Ammon's horn (tissue), 1 donor: ENCODE measurements at regions not wholly inside any gene's neighbourhood (a gene's known extent, or its start where the extent isn't known, plus 50 kb on each side); places are given as distances from the start of the nearest gene placed in this dataset.
A peak's percentile ranks its signal among the peaks of the same experiment; 100 is the strongest.

Source experiments
- DNase-seq: peaks from one replicate; pipeline ENCODE4 v3.0.0-alpha.2; 2016; ENCODE audit warnings: low spot score

GRCh38 chr3:76346690-76347089 is 561.3 kb upstream of the ZNF717 start:
- no peak for DNase-seq

GRCh38 chr3:76349715-76350480 is 564.5 kb upstream of the ZNF717 start:
- DNase-seq = no peak

GRCh38 chr3:76352051-76352450 is 566.7 kb upstream of the ZNF717 start:
- no peak for DNase-seq

GRCh38 chr3:76352511-76353284 is 567.3 kb upstream of the ZNF717 start:
- no peak for DNase-seq

GRCh38 chr3:76353683-76354082 is 568.3 kb upstream of the ZNF717 start:
- no peak for DNase-seq

- no peak for DNase-seq
Observed at GRCh38 chr3:76361010-76361409, 575.7 kb upstream of the ZNF717 start.

GRCh38 chr3:76362643-76363042 is 577.3 kb upstream of the ZNF717 start:
- DNase-seq = no peak

GRCh38 chr3:76365275-76365674 is 579.9 kb upstream of the ZNF717 start:
- DNase-seq = no peak

GRCh38 chr3:76367281-76367680 is 581.9 kb upstream of the ZNF717 start:
- DNase-seq = no peak

GRCh38 chr3:76369170-76369569 is 583.8 kb upstream of the ZNF717 start:
- DNase-seq = peak; percentile 34

- DNase-seq = no peak
Observed at GRCh38 chr3:76370749-76371520, 585.6 kb upstream of the ZNF717 start.

- no peak for DNase-seq
Observed at GRCh38 chr3:76372497-76372896, 587.1 kb upstream of the ZNF717 start.

- no peak for DNase-seq
Observed at GRCh38 chr3:76377074-76377473, 591.7 kb upstream of the ZNF717 start.

- no peak for DNase-seq
Observed at GRCh38 chr3:76378789-76379188, 593.4 kb upstream of the ZNF717 start.

GRCh38 chr3:76383781-76384180 is 598.4 kb upstream of the ZNF717 start:
- DNase-seq = peak; percentile 52

GRCh38 chr3:76387000-76387399 is 601.7 kb upstream of the ZNF717 start:
- no peak for DNase-seq

- DNase-seq = no peak
Observed at GRCh38 chr3:76400141-76400540, 614.8 kb upstream of the ZNF717 start.

- no peak for DNase-seq
Observed at GRCh38 chr3:76402926-76403325, 617.6 kb upstream of the ZNF717 start.

- peak; percentile 8 for DNase-seq
Observed at GRCh38 chr3:76403556-76403955, 618.2 kb upstream of the ZNF717 start.

GRCh38 chr3:76405196-76405595 is 619.8 kb upstream of the ZNF717 start:
- no peak for DNase-seq

- no peak for DNase-seq
Observed at GRCh38 chr3:76410762-76411281, 625.5 kb upstream of the ZNF717 start.

GRCh38 chr3:76415384-76415783 is 624.5 kb upstream of the ROBO2 start:
- no peak for DNase-seq
